ENCODE measurements at regions not wholly inside any gene's neighbourhood (a gene's known extent, or its start where the extent isn't known, plus 50 kb on each side); places are given as distances from the start of the nearest gene placed in this dataset.

- H3K27me3 ChIP-seq (replicated peaks in 1 of 2; ENCODE audit: control insufficient read depth in 2 of 2, insufficient read depth in 2 of 2, low read length in 1 of 2): no peaks in the 10 kb centered on the region; a peak in 2 of 4 replicates
- no peak overlapping the region for H3K4me3 ChIP-seq
- whole genome bisulfite sequencing (ENCODE audit: insufficient coverage, insufficient replicate concordance, low lambda C conversion rate, missing lambda C conversion rate): 3% methylated on average over 1 of the region's 1 CpG
- ATAC-seq: no peak
- no TSS peak for BruUV-seq (replicated peaks)
- no peak for TF ChIP-seq BACH1 (IDR thresholded peaks at IDR 0.05; ENCODE audit: borderline replicate concordance)
- no peak for TF ChIP-seq TAF1 (IDR thresholded peaks at IDR 0.05; ENCODE audit: borderline replicate concordance, low read depth, low read length)
- in situ Hi-C loops (cut with MboI): no loop called here
- no peaks in the 10 kb centered on the region for H3K4me1 ChIP-seq (ENCODE audit: control insufficient read depth, insufficient read depth, low read length)
- H4K20me1 ChIP-seq (ENCODE audit: control insufficient read depth, insufficient read depth): no peaks in the 10 kb centered on the region
- intact Hi-C loops (cut with micrococcal nuclease; ENCODE audit: unreplicated experiment): no loop called here
- H3K79me2 ChIP-seq (ENCODE audit: control insufficient read depth, insufficient read depth, low read length): no peaks in the 10 kb centered on the region
- RAD21 ChIA-PET (ENCODE audit: unreplicated experiment): no interaction called here
- H3K27ac ChIP-seq (ENCODE audit: control insufficient read depth, insufficient read depth): no peak overlapping the region
- DNase-seq (ENCODE audit: low read depth, low spot score): no peak
- H3K9ac ChIP-seq (ENCODE audit: control insufficient read depth, insufficient read depth, low read length): no peak overlapping the region
- POLR2A ChIA-PET: no interaction called here
- H3K4me2 ChIP-seq (ENCODE audit: control insufficient read depth, insufficient read depth): no peak overlapping the region
- CTCF ChIA-PET: interaction anchor here (0.8 kb wide), 1 partner anchor 16 kb away, joined by 3 read pairs; no protein-coding TSS in a partner anchor
- SMC1A ChIA-PET (ENCODE audit: uncharacterized antibody, unreplicated experiment): interaction anchor here (0.8 to 1.5 kb wide), 2 partner anchors 11 to 450 kb away, joined by 3 read pairs; no protein-coding TSS in a partner anchor
- no peak overlapping the region for H2AFZ ChIP-seq (ENCODE audit: control insufficient read depth, low read depth, low read length)
- no peaks in the 10 kb centered on the region for H3K9me3 ChIP-seq (replicated peaks; ENCODE audit: control insufficient read depth, insufficient read depth, low read length)
- no peaks in the 10 kb centered on the region for H3K36me3 ChIP-seq (ENCODE audit: control insufficient read depth in 2 of 2, insufficient read depth in 2 of 2, low read length in 1 of 2)
- no peak for FAIRE-seq
Measured at GRCh38 chr4:73685052-73685451, 55.3 kb upstream of the CXCL8 start.

DNA sequence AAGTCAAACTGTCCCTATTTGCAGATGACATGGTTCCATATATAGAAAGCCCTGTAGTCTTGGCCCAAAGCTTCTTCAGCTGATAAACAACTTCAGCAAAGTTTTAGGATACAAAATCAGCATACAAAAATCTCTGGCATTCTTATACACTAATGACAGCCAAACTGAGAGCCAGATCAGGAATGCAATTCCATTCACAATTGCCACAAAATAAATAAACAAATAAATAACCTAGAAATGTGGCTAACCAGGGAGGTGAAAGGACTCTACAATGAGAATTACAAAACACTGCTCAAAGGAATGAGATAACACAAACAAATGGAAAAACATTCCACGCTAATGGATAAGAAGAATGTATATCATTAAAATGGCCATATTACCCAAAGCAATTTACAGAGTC, 52.9 kb upstream of the CXCL8 start:
- H3K27ac ChIP-seq (ENCODE audit: control insufficient read depth, insufficient read depth): no peak overlapping the region
- no peaks in the 10 kb centered on the region for H3K4me1 ChIP-seq (ENCODE audit: control insufficient read depth, insufficient read depth, low read length)
- RAD21 ChIA-PET (ENCODE audit: unreplicated experiment): interaction anchor here (0.8 kb wide), 1 partner anchor 13 kb away, joined by 3 read pairs; no protein-coding TSS in a partner anchor
- POLR2A ChIA-PET: interaction anchor here (0.7 kb wide), 1 partner anchor 18 kb away, joined by 3 read pairs; no protein-coding TSS in a partner anchor
- CTCF ChIA-PET: interaction anchor here (1.8 kb wide), 1 partner anchor 42 kb away, joined by 5 read pairs; no protein-coding TSS in a partner anchor
- H2AFZ ChIP-seq (ENCODE audit: control insufficient read depth, low read depth, low read length): no peak overlapping the region
- FAIRE-seq (no peak), DNase-seq (ENCODE audit: low read depth, low spot score) (no peak), ATAC-seq (no peak)
- no peaks in the 10 kb centered on the region; a peak in 2 of 4 replicates for H3K27me3 ChIP-seq (replicated peaks in 1 of 2; ENCODE audit: control insufficient read depth in 2 of 2, insufficient read depth in 2 of 2, low read length in 1 of 2)
- H4K20me1 ChIP-seq (ENCODE audit: control insufficient read depth, insufficient read depth): no peaks in the 10 kb centered on the region
- H3K9me3 ChIP-seq (replicated peaks; ENCODE audit: control insufficient read depth, insufficient read depth, low read length): no peaks in the 10 kb centered on the region
- SMC1A ChIA-PET (ENCODE audit: uncharacterized antibody, unreplicated experiment): interaction anchor here (1.1 to 2.6 kb wide), 3 partner anchors 11 to 76 kb away, joined by 4 to 13 read pairs (median 7); no protein-coding TSS in a partner anchor
- 0% methylated on average over 1 of the region's 1 CpG for WGBS (ENCODE audit: insufficient coverage, insufficient replicate concordance, low lambda C conversion rate, missing lambda C conversion rate)
- no peaks in the 10 kb centered on the region for H3K79me2 ChIP-seq (ENCODE audit: control insufficient read depth, insufficient read depth, low read length)
- H3K36me3 ChIP-seq (ENCODE audit: control insufficient read depth in 2 of 2, insufficient read depth in 2 of 2, low read length in 1 of 2): no peaks in the 10 kb centered on the region
- no peak overlapping the region for H3K9ac ChIP-seq (ENCODE audit: control insufficient read depth, insufficient read depth, low read length)
- intact Hi-C loops (cut with micrococcal nuclease; ENCODE audit: unreplicated experiment) (no loop called here), in situ Hi-C loops (cut with MboI) (no loop called here)
- no TSS peak for BruUV-seq (replicated peaks)
- no peak overlapping the region for H3K4me3 ChIP-seq
- H3K4me2 ChIP-seq (ENCODE audit: control insufficient read depth, insufficient read depth): no peak overlapping the region
- no peak for TF ChIP-seq FOS (IDR thresholded peaks at IDR 0.05; ENCODE audit: borderline replicate concordance, extremely low read depth, insufficient read length)
- no peak for TF ChIP-seq MEF2B (IDR thresholded peaks at IDR 0.05; ENCODE audit: partially characterized antibody, poor library complexity, severe bottlenecking)
- TF ChIP-seq NR2C2 (IDR thresholded peaks at IDR 0.05; ENCODE audit: borderline replicate concordance, control insufficient read depth, insufficient read length, low read depth): no peak
- no peak for TF ChIP-seq ZNF274 (IDR thresholded peaks at IDR 0.05; ENCODE audit: insufficient read depth, insufficient read length)
- TF ChIP-seq SMARCA5 (IDR thresholded peaks at IDR 0.05): no peak
- no peak for TF ChIP-seq BHLHE40 (IDR thresholded peaks at IDR 0.05; ENCODE audit: borderline replicate concordance in 1 of 2, low read depth in 2 of 2, low read length in 1 of 2)
- TF ChIP-seq ZNF384 (IDR thresholded peaks at IDR 0.05; ENCODE audit: borderline replicate concordance, low read depth, low read length): no peak
- no peak for TF ChIP-seq BACH1 (IDR thresholded peaks at IDR 0.05; ENCODE audit: borderline replicate concordance)
- no peak for TF ChIP-seq BCL11A (IDR thresholded peaks at IDR 0.05; ENCODE audit: low read depth, low read length)
- TF ChIP-seq CREB1 (IDR thresholded peaks at IDR 0.05; ENCODE audit: low read depth): no peak
- no peak for TF ChIP-seq FOXM1 (IDR thresholded peaks at IDR 0.05; ENCODE audit: low read depth, low read length)
- TF ChIP-seq RFX5 (IDR thresholded peaks at IDR 0.05; ENCODE audit: low read depth, low read length): no peak
- no peak for TF ChIP-seq SUZ12 (IDR thresholded peaks at IDR 0.05; ENCODE audit: unreplicated experiment)
- TF ChIP-seq IRF4 (IDR thresholded peaks at IDR 0.05; ENCODE audit: low read depth, low read length): no peak
- TF ChIP-seq, protein P1, sequence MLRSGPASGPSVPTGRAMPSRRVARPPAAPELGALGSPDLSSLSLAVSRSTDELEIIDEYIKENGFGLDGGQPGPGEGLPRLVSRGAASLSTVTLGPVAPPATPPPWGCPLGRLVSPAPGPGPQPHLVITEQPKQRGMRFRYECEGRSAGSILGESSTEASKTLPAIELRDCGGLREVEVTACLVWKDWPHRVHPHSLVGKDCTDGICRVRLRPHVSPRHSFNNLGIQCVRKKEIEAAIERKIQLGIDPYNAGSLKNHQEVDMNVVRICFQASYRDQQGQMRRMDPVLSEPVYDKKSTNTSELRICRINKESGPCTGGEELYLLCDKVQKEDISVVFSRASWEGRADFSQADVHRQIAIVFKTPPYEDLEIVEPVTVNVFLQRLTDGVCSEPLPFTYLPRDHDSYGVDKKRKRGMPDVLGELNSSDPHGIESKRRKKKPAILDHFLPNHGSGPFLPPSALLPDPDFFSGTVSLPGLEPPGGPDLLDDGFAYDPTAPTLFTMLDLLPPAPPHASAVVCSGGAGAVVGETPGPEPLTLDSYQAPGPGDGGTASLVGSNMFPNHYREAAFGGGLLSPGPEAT (IDR thresholded peaks at IDR 0.05; ENCODE audit: low read depth): no peak
- no peak for TF ChIP-seq HDAC6 (IDR thresholded peaks at IDR 0.05; ENCODE audit: unreplicated experiment)
- no peak for TF ChIP-seq HCFC1 (IDR thresholded peaks at IDR 0.05; ENCODE audit: low read length)
- TF ChIP-seq SREBF2 (IDR thresholded peaks at IDR 0.05; ENCODE audit: low read length): no peak

All from GM12878 (cell line).